ENCODE measurements at regions not wholly inside any gene's neighbourhood (a gene's known extent, or its start where the extent isn't known, plus 50 kb on each side); places are given as distances from the start of the nearest gene placed in this dataset.

DNA sequence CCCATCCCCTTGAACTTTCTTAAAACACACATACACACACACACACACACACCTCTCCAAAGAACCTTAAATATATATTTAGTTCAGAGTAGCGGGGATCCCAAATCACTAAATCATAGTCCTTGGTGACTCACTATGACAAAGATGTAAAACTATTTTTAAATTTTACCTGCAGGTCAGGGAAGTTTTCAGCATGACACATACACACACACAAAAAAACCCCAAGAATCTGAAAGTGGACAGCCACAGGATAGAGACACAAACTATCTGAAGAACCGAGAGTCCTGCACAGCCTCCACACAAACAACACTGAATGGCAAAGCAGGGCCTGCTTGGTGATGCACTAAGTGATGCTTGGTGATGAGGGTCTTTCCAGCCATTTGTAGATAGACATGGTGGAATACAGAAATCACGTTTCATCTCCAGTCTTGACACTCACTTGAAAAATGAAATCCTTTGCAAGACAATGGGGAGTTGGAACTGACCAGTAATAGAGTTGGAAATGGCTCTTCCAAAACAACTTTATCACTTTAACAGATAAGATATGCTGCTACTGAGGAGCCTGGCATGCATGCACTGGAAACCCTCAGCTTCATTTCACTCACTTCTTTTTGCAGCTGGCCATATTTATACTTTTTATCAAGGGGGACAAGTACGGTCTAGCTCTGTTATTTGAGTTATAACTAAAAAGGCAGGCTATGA, 307.3 kb downstream of the RAPGEF2 start:
- no peaks in the 10 kb centered on the region for H3K36me3 ChIP-seq (ENCODE audit: insufficient read depth, low read length)
- H3K27me3 ChIP-seq (ENCODE audit: insufficient read depth, low read length, poor library complexity): no peaks in the 10 kb centered on the region
- H3K4me3 ChIP-seq (ENCODE audit: low read depth in 1 of 2, low read length in 2 of 2): no peak overlapping the region
- no peak overlapping the region for H3K27ac ChIP-seq (ENCODE audit: low read length)
- no peak overlapping the region for H2AFZ ChIP-seq (ENCODE audit: low read depth, low read length)
- no peaks in the 10 kb centered on the region for H3K9me3 ChIP-seq (ENCODE audit: insufficient read depth, low read length, severe bottlenecking)
- H3K9ac ChIP-seq (ENCODE audit: low read depth, low read length): no peak overlapping the region
- H3K4me1 ChIP-seq (ENCODE audit: insufficient read depth, low read length): no peaks in the 10 kb centered on the region
- no peaks in the 10 kb centered on the region for H4K20me1 ChIP-seq (ENCODE audit: insufficient read depth, low read length)
- TF ChIP-seq, protein P1, sequence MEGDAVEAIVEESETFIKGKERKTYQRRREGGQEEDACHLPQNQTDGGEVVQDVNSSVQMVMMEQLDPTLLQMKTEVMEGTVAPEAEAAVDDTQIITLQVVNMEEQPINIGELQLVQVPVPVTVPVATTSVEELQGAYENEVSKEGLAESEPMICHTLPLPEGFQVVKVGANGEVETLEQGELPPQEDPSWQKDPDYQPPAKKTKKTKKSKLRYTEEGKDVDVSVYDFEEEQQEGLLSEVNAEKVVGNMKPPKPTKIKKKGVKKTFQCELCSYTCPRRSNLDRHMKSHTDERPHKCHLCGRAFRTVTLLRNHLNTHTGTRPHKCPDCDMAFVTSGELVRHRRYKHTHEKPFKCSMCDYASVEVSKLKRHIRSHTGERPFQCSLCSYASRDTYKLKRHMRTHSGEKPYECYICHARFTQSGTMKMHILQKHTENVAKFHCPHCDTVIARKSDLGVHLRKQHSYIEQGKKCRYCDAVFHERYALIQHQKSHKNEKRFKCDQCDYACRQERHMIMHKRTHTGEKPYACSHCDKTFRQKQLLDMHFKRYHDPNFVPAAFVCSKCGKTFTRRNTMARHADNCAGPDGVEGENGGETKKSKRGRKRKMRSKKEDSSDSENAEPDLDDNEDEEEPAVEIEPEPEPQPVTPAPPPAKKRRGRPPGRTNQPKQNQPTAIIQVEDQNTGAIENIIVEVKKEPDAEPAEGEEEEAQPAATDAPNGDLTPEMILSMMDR (IDR thresholded peaks at IDR 0.05; ENCODE audit: borderline replicate concordance, extremely low read depth, low read length, poor library complexity, severe bottlenecking): no peak
- TF ChIP-seq EZH2 (IDR thresholded peaks at IDR 0.05; ENCODE audit: borderline replicate concordance, low read depth, low read length, severe bottlenecking): no peak
- DNase-seq: no peak
- no peaks in the 10 kb centered on the region for H3K79me2 ChIP-seq (ENCODE audit: insufficient read depth, low read length)
- no peak overlapping the region for H3K4me2 ChIP-seq (ENCODE audit: insufficient read depth, low read length)
- no peak for ATAC-seq (ENCODE audit: insufficient read depth, low read depth)

DNA sequence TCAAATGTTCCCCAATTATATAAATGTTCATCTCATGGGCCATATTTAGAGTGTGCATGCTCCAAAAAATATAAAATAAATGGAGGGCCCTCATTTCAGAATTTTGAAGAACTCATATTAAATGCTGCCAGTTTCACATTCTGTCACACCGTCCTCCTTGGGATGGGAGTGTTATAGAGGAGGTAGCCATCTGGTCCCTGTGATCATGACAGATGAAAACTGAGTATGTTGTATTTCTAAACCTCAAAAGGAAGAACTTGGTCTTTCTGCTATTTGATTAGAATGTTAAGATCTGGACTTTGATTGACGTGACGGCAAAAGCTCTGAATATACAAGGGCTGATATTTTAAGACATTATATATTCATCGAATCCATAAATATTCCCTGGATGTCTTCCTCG, 308.0 kb downstream of the RAPGEF2 start:
- no peak overlapping the region for H3K4me3 ChIP-seq (ENCODE audit: low read depth in 1 of 2, low read length in 2 of 2)
- no peak overlapping the region for H3K9ac ChIP-seq (ENCODE audit: low read depth, low read length)
- no peaks in the 10 kb centered on the region for H3K4me1 ChIP-seq (ENCODE audit: insufficient read depth, low read length)
- DNase-seq: no peak
- H4K20me1 ChIP-seq (ENCODE audit: insufficient read depth, low read length): no peaks in the 10 kb centered on the region
- no peaks in the 10 kb centered on the region for H3K9me3 ChIP-seq (ENCODE audit: insufficient read depth, low read length, severe bottlenecking)
- H3K27me3 ChIP-seq (ENCODE audit: insufficient read depth, low read length, poor library complexity): no peaks in the 10 kb centered on the region
- no peaks in the 10 kb centered on the region for H3K36me3 ChIP-seq (ENCODE audit: insufficient read depth, low read length)
- H2AFZ ChIP-seq (ENCODE audit: low read depth, low read length): no peak overlapping the region
- H3K79me2 ChIP-seq (ENCODE audit: insufficient read depth, low read length): no peaks in the 10 kb centered on the region
- no peak overlapping the region for H3K27ac ChIP-seq (ENCODE audit: low read length)
- TF ChIP-seq EZH2 (IDR thresholded peaks at IDR 0.05; ENCODE audit: borderline replicate concordance, low read depth, low read length, severe bottlenecking): no peak
- TF ChIP-seq, protein P1 (IDR thresholded peaks at IDR 0.05; ENCODE audit: borderline replicate concordance, extremely low read depth, low read length, poor library complexity, severe bottlenecking): no peak
- no peak for ATAC-seq (ENCODE audit: insufficient read depth, low read depth)
- no peak overlapping the region for H3K4me2 ChIP-seq (ENCODE audit: insufficient read depth, low read length)

DNA sequence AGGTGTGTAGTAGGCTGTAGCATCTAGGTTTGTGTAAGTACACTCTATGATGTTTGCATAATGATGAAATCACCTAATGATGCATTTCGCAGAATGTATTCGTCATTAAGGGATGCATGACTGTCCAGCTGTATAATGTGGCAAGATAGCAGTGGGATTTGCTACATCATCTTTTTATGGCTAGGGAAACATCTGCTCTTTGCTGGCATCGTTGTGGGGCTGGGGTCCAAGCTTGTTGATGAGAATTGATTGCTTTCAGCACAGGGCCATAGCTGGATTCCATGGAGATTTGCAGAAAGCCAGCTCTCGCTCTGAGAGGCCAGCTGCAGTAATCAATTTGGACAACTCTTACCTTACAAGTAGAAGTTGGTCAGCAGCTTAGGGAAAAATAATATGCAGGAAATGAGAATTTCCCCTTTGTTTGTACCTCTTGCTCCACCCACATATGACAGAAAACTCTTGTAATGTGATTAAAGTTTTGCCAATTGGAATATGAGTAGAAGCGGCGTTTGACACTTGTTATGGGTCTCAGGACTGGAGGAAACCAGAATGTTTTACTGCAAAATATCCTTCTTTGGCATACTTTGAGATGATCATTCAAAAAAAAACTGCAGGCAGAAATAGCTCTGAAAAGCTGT, 310.5 kb downstream of the RAPGEF2 start:
- Histone ChIP-seq H3K9ac (ENCODE audit: low read depth, low read length) (no peak overlapping the region), H4K20me1 (ENCODE audit: insufficient read depth, low read length) (no peaks in the 10 kb centered on the region), H3K36me3 (ENCODE audit: insufficient read depth, low read length) (no peaks in the 10 kb centered on the region), H3K4me3 (ENCODE audit: low read depth in 1 of 2, low read length in 2 of 2) (no peak overlapping the region), H3K27me3 (ENCODE audit: insufficient read depth, low read length, poor library complexity) (no peaks in the 10 kb centered on the region), H3K27ac (ENCODE audit: low read length) (no peak overlapping the region), H3K4me2 (ENCODE audit: insufficient read depth, low read length) (no peak overlapping the region), H3K79me2 (ENCODE audit: insufficient read depth, low read length) (no peaks in the 10 kb centered on the region), H3K9me3 (ENCODE audit: insufficient read depth, low read length, severe bottlenecking) (no peaks in the 10 kb centered on the region), H2AFZ (ENCODE audit: low read depth, low read length) (no peak overlapping the region), H3K4me1 (ENCODE audit: insufficient read depth, low read length) (no peaks in the 10 kb centered on the region)
- ATAC-seq (ENCODE audit: insufficient read depth, low read depth) (no peak), DNase-seq (no peak)
- TF ChIP-seq EZH2 (IDR thresholded peaks at IDR 0.05; ENCODE audit: borderline replicate concordance, low read depth, low read length, severe bottlenecking): no peak

DNA sequence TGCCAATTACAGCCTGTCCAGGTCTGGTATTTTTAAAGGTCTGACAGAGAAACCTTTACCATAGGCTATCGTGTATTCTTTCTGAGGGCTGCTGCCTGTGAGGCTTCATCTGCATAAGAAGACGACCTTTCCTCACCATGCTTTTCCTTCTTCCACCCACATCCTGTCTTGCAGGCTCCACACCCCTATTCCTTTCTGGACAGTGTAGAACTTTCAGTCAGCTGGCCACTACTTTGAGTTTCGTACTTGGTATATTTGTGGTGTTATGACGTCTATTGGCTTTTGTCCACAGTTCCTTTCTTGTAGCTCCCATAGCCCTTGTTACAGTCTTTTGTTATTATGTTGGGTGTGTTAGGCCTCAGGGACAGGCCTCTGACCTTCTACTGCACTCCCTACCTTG, 311.4 kb downstream of the RAPGEF2 start:
- H3K4me3 ChIP-seq (ENCODE audit: low read depth in 1 of 2, low read length in 2 of 2): no peak overlapping the region
- no peaks in the 10 kb centered on the region for H3K79me2 ChIP-seq (ENCODE audit: insufficient read depth, low read length)
- TF ChIP-seq EZH2 (IDR thresholded peaks at IDR 0.05; ENCODE audit: borderline replicate concordance, low read depth, low read length, severe bottlenecking): no peak
- TF ChIP-seq, protein P1 (IDR thresholded peaks at IDR 0.05; ENCODE audit: borderline replicate concordance, extremely low read depth, low read length, poor library complexity, severe bottlenecking): no peak
- no peaks in the 10 kb centered on the region for H3K4me1 ChIP-seq (ENCODE audit: insufficient read depth, low read length)
- H3K27me3 ChIP-seq (ENCODE audit: insufficient read depth, low read length, poor library complexity): no peaks in the 10 kb centered on the region
- no peak overlapping the region for H2AFZ ChIP-seq (ENCODE audit: low read depth, low read length)
- H3K9me3 ChIP-seq (ENCODE audit: insufficient read depth, low read length, severe bottlenecking): no peaks in the 10 kb centered on the region
- no peak overlapping the region for H3K27ac ChIP-seq (ENCODE audit: low read length)
- no peak overlapping the region for H3K4me2 ChIP-seq (ENCODE audit: insufficient read depth, low read length)
- DNase-seq (no peak), ATAC-seq (ENCODE audit: insufficient read depth, low read depth) (no peak)
- no peak overlapping the region for H3K9ac ChIP-seq (ENCODE audit: low read depth, low read length)
- no peaks in the 10 kb centered on the region for H4K20me1 ChIP-seq (ENCODE audit: insufficient read depth, low read length)
- no peaks in the 10 kb centered on the region for H3K36me3 ChIP-seq (ENCODE audit: insufficient read depth, low read length)
